HUES64 (cell line): ENCODE measurements at regions not wholly inside any gene's neighbourhood (a gene's known extent, or its start where the extent isn't known, plus 50 kb on each side); places are given as distances from the start of the nearest gene placed in this dataset.
"Not testable (repeated sequence)": the region's sequence is repeated elsewhere in the genome, so short reads cannot be mapped to it uniquely, and the experiment has no call there.

Experiments used
- H3K27ac ChIP-seq: 2 replicates; pipeline ENCODE4 v1.7.0; 2013; ENCODE audit warnings: low read depth, low read length, inconsistent platforms
- H3K27me3 ChIP-seq: 2 replicates; pipeline ENCODE4 v1.6.1; 2013; ENCODE audit warnings: mild to moderate bottlenecking, low read length; ENCODE audit not compliant: insufficient read depth
- H3K36me3 ChIP-seq: 2 replicates; pipeline ENCODE4 v1.6.1; 2013; ENCODE audit warnings: mild to moderate bottlenecking, low read length; ENCODE audit not compliant: insufficient read depth
- H3K4me1 ChIP-seq: 2 replicates; pipeline ENCODE4 v1.6.1; 2013; ENCODE audit warnings: mild to moderate bottlenecking, low read length, moderate library complexity; ENCODE audit not compliant: insufficient read depth
- H3K4me3 ChIP-seq: 2 replicates; pipeline ENCODE4 v1.5.1; 2013; ENCODE audit warnings: mild to moderate bottlenecking, low read length, moderate library complexity
- H3K9ac ChIP-seq: 2 replicates; pipeline ENCODE4 v1.6.1; 2013; ENCODE audit warnings: mild to moderate bottlenecking, low read depth, low read length
- H3K9me3 ChIP-seq: 2 replicates; pipeline ENCODE4 v1.6.1; 2013; ENCODE audit warnings: low read depth, low read length; ENCODE audit not compliant: insufficient read depth
- WGBS: fragments of 150-250, 120-280 bp; methylation state at CpG from one replicate; pipeline ENCODE4 v1.1.7; 2013; ENCODE audit warnings: missing lambda C conversion rate; 5-methylcytosine and 5-hydroxymethylcytosine counted together

- H3K9me3 ChIP-seq, H3K9ac ChIP-seq, H3K36me3 ChIP-seq, H3K4me3 ChIP-seq, H3K4me1 ChIP-seq, H3K27me3 ChIP-seq, H3K27ac ChIP-seq: not testable (repeated sequence)
- 70% methylated on average over 1 of the region's 3 CpGs for WGBS
These were observed 543.5 kb downstream of the RPIA start for GRCh38 chr2:89234818-89235466.

- not testable (repeated sequence) for H3K4me3 ChIP-seq
These were observed 545.5 kb downstream of the RPIA start for GRCh38 chr2:89236832-89237450.

GRCh38 chr2:89237783-89238182, 546.3 kb downstream of the RPIA start:
- not testable (repeated sequence) for H3K4me1 ChIP-seq, H3K27me3 ChIP-seq, H3K27ac ChIP-seq, H3K4me3 ChIP-seq, H3K9me3 ChIP-seq, H3K36me3 ChIP-seq, H3K9ac ChIP-seq
- no CpG with 5 or more reads among the region's 4 CpGs for WGBS

More at GRCh38 chr2:89236832-89237450, 545.5 kb downstream of the RPIA start:
- H3K4me1 ChIP-seq, H3K9me3 ChIP-seq, H3K9ac ChIP-seq, H3K36me3 ChIP-seq, H3K27ac ChIP-seq, H3K27me3 ChIP-seq: not testable (repeated sequence)
- no CpG with 5 or more reads among the region's 6 CpGs for WGBS

- not testable (repeated sequence) for H3K9ac ChIP-seq, H3K9me3 ChIP-seq, H3K4me1 ChIP-seq, H3K4me3 ChIP-seq, H3K36me3 ChIP-seq, H3K27me3 ChIP-seq, H3K27ac ChIP-seq
- 51% methylated on average over 4 of the region's 4 CpGs for WGBS
These were observed 551.7 kb downstream of the RPIA start for GRCh38 chr2:89243114-89243700.

- not testable (repeated sequence) for H3K9me3 ChIP-seq, H3K27me3 ChIP-seq, H3K27ac ChIP-seq, H3K4me1 ChIP-seq, H3K36me3 ChIP-seq, H3K4me3 ChIP-seq, H3K9ac ChIP-seq
These were observed 552.9 kb downstream of the RPIA start for GRCh38 chr2:89244407-89244806.

- H3K9me3 ChIP-seq, H3K27ac ChIP-seq, H3K27me3 ChIP-seq, H3K4me1 ChIP-seq, H3K36me3 ChIP-seq, H3K9ac ChIP-seq, H3K4me3 ChIP-seq: not testable (repeated sequence)
- WGBS = no CpG with 5 or more reads among the region's 1 CpG
These were observed 554.0 kb downstream of the RPIA start for GRCh38 chr2:89245478-89245877.

- not testable (repeated sequence) for H3K9me3 ChIP-seq, H3K4me1 ChIP-seq, H3K36me3 ChIP-seq, H3K9ac ChIP-seq, H3K27ac ChIP-seq, H3K27me3 ChIP-seq, H3K4me3 ChIP-seq
- WGBS = 77% methylated on average over 3 of the region's 4 CpGs
These were observed 554.6 kb downstream of the RPIA start for GRCh38 chr2:89246027-89246426.

- not testable (repeated sequence) for H3K27ac ChIP-seq, H3K9me3 ChIP-seq, H3K4me3 ChIP-seq, H3K27me3 ChIP-seq, H3K9ac ChIP-seq, H3K36me3 ChIP-seq, H3K4me1 ChIP-seq
- 89% methylated on average over 1 of the region's 2 CpGs for WGBS
These were observed 555.1 kb downstream of the RPIA start for GRCh38 chr2:89246620-89247019.

GRCh38 chr2:89255013-89255412, 563.5 kb downstream of the RPIA start:
- not testable (repeated sequence) for H3K9ac ChIP-seq, H3K27me3 ChIP-seq, H3K36me3 ChIP-seq, H3K27ac ChIP-seq, H3K4me1 ChIP-seq, H3K4me3 ChIP-seq, H3K9me3 ChIP-seq
- 94% methylated on average over 3 of the region's 3 CpGs for WGBS

GRCh38 chr2:89273443-89273842, 582.0 kb downstream of the RPIA start:
- H3K36me3 ChIP-seq, H3K4me1 ChIP-seq, H3K27me3 ChIP-seq, H3K9me3 ChIP-seq, H3K9ac ChIP-seq, H3K4me3 ChIP-seq, H3K27ac ChIP-seq: not testable (repeated sequence)
- 71% methylated on average over 2 of the region's 4 CpGs for WGBS

- no CpG with 5 or more reads among the region's 3 CpGs for WGBS
- not testable (repeated sequence) for H3K27ac ChIP-seq, H3K9ac ChIP-seq, H3K4me3 ChIP-seq, H3K27me3 ChIP-seq, H3K9me3 ChIP-seq, H3K4me1 ChIP-seq, H3K36me3 ChIP-seq
These were observed 589.1 kb downstream of the RPIA start for GRCh38 chr2:89280536-89280935.
